Neural progenitor cell (in vitro differentiated cells): ENCODE measurements at regions not wholly inside any gene's neighbourhood (a gene's known extent, or its start where the extent isn't known, plus 50 kb on each side); places are given as distances from the start of the nearest gene placed in this dataset.

Experiments used
- DNase-seq: peaks from one replicate; pipeline ENCODE4 v3.0.0-alpha.2; 2016; ENCODE audit warnings: low spot score
- H2AFZ ChIP-seq: fragments of 200-600 bp; sonication (generic); replicated peaks from 2 replicates; pipeline ENCODE4 v1.6.1; 2016; ENCODE audit warnings: antibody characterized with exemption
- H3F3A ChIP-seq: fragments of 200-600 bp; sonication (generic); 2 replicates; pipeline ENCODE4 v1.6.1; 2016; ENCODE audit warnings: antibody characterized with exemption, low read depth
- H3K27ac ChIP-seq: fragments of 200-600 bp; sonication (generic); 2 replicates; pipeline ENCODE4 v1.5.1; 2016; ENCODE audit warnings: mild to moderate bottlenecking
- H3K27me3 ChIP-seq: fragments of 200-600 bp; sonication (generic); 2 replicates; pipeline ENCODE4 v1.6.1; 2016; ENCODE audit warnings: mild to moderate bottlenecking, moderate library complexity
- H3K36me3 ChIP-seq: fragments of 200-600 bp; sonication (generic); 2 replicates; pipeline ENCODE4 v1.5.1; 2016
- H3K4me1 ChIP-seq: fragments of 200-600 bp; sonication (generic); 2 replicates; pipeline ENCODE4 v1.6.1; 2016; ENCODE audit warnings: mixed run types
- H3K4me2 ChIP-seq: fragments of 200-600 bp; sonication (generic); 2 replicates; pipeline ENCODE4 v1.6.1; 2016
- H3K4me3 ChIP-seq: fragments of 200-600 bp; sonication (generic); 2 replicates; pipeline ENCODE4 v1.5.1; 2016
- H3K79me2 ChIP-seq: fragments of 200-600 bp; sonication (generic); 2 replicates; pipeline ENCODE4 v1.6.1; 2016; ENCODE audit warnings: low read depth
- H3K9ac ChIP-seq: fragments of 200-600 bp; sonication (generic); 2 replicates; pipeline ENCODE4 v1.6.1; 2016
- H3K9me3 ChIP-seq: fragments of 200-600 bp; sonication (generic); 2 replicates; pipeline ENCODE4 v1.5.1; 2016; ENCODE audit warnings: low read depth
- H4K20me1 ChIP-seq: fragments of 200-600 bp; sonication (generic); 2 replicates; pipeline ENCODE4 v1.6.1; 2016; ENCODE audit warnings: low read depth
- H3K27ac Mint-ChIP-seq: 3 replicates; pipeline ENCODE4 v1.8.0; 2021; ENCODE audit warnings: mixed read lengths
- H3K27me3 Mint-ChIP-seq: 2 replicates; pipeline ENCODE4 v1.8.0; 2022; ENCODE audit warnings: low read depth, mild to moderate bottlenecking, inconsistent platforms, moderate library complexity, mixed read lengths; ENCODE audit not compliant: insufficient read depth
- H3K36me3 Mint-ChIP-seq: 3 replicates; pipeline ENCODE4 v1.8.0; 2021; ENCODE audit warnings: mixed read lengths
- H3K4me1 Mint-ChIP-seq: 3 replicates; pipeline ENCODE4 v1.8.0; 2021; ENCODE audit warnings: mixed read lengths
- H3K4me3 Mint-ChIP-seq: 3 replicates; pipeline ENCODE4 v1.8.0; 2021; ENCODE audit warnings: mild to moderate bottlenecking, moderate library complexity, mixed read lengths
- H3K9me3 Mint-ChIP-seq: 3 replicates; pipeline ENCODE4 v1.8.0; 2020; ENCODE audit warnings: mixed read lengths
- EZH2 ChIP-seq: fragments of 200-600 bp; sonication (generic); IDR thresholded peaks from 2 replicates; pipeline ENCODE4 v1.6.1; 2017; ENCODE audit warnings: antibody characterized with exemption, mild to moderate bottlenecking, moderate library complexity
- EZH2phosphoT487 ChIP-seq: fragments of 200-600 bp; sonication (generic); IDR thresholded peaks from 2 replicates; pipeline ENCODE4 v1.6.1; 2017; ENCODE audit warnings: antibody characterized with exemption
- TF ChIP-seq, protein P1 (sequence below): fragments of 200-600 bp; sonication (generic); IDR thresholded peaks from 2 replicates; pipeline ENCODE4 v1.5.1; 2017; ENCODE audit warnings: antibody characterized with exemption, mild to moderate bottlenecking

GRCh38 chr7:17211307-17211836, 87.1 kb upstream of the AHR start:
- peaks cover 3% of the 10 kb centered on the region for H3K27me3 Mint-ChIP-seq
- Histone ChIP-seq H3K36me3 (no peaks in the 10 kb centered on the region), H3K27me3 (no peaks in the 10 kb centered on the region), H3K27ac (no peak overlapping the region), H3K9me3 (no peaks in the 10 kb centered on the region), H2AFZ (no peak overlapping the region), H4K20me1 (no peaks in the 10 kb centered on the region), H3K4me3 (no peak overlapping the region), H3F3A (no peaks in the 10 kb centered on the region), H3K9ac (no peak overlapping the region), H3K4me2 (no peak overlapping the region), H3K79me2 (no peaks in the 10 kb centered on the region), H3K4me1 (no peaks in the 10 kb centered on the region)
- H3K27ac Mint-ChIP-seq = no peak overlapping the region
- peaks cover 10% of the 10 kb centered on the region for H3K9me3 Mint-ChIP-seq
- no peak for DNase-seq
- no peaks in the 10 kb centered on the region for H3K4me1 Mint-ChIP-seq
- no peak overlapping the region for H3K4me3 Mint-ChIP-seq
- TF ChIP-seq EZH2 (no peak), EZH2phosphoT487 (no peak)
- TF ChIP-seq, protein P1, sequence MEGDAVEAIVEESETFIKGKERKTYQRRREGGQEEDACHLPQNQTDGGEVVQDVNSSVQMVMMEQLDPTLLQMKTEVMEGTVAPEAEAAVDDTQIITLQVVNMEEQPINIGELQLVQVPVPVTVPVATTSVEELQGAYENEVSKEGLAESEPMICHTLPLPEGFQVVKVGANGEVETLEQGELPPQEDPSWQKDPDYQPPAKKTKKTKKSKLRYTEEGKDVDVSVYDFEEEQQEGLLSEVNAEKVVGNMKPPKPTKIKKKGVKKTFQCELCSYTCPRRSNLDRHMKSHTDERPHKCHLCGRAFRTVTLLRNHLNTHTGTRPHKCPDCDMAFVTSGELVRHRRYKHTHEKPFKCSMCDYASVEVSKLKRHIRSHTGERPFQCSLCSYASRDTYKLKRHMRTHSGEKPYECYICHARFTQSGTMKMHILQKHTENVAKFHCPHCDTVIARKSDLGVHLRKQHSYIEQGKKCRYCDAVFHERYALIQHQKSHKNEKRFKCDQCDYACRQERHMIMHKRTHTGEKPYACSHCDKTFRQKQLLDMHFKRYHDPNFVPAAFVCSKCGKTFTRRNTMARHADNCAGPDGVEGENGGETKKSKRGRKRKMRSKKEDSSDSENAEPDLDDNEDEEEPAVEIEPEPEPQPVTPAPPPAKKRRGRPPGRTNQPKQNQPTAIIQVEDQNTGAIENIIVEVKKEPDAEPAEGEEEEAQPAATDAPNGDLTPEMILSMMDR = no peak
- H3K36me3 Mint-ChIP-seq = peaks cover 5% of the 10 kb centered on the region

DNA sequence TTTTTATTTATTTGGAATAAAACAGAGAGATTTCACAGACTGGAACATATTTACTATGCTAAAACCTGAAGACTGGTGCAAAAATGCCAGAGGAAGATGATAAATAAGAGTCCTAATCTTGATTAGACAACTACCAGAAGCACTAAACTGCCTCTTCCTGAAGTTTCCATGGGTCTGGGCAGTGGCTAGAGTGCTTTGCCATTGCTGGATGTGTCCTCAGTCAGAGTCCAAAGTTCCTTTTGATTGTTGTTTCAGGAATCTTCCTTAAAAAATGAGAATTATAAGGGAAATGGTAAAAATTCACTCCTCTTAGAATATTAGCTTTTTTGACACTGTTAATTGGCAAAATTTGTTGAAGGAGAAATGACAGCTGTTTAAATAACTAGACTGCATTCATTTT, 86.3 kb upstream of the AHR start:
- no peaks in the 10 kb centered on the region for H3K27me3 ChIP-seq
- peaks cover 10% of the 10 kb centered on the region for H3K9me3 Mint-ChIP-seq
- TF ChIP-seq, protein P1 = no peak
- no peak for TF ChIP-seq EZH2
- TF ChIP-seq EZH2phosphoT487 = no peak

DNA sequence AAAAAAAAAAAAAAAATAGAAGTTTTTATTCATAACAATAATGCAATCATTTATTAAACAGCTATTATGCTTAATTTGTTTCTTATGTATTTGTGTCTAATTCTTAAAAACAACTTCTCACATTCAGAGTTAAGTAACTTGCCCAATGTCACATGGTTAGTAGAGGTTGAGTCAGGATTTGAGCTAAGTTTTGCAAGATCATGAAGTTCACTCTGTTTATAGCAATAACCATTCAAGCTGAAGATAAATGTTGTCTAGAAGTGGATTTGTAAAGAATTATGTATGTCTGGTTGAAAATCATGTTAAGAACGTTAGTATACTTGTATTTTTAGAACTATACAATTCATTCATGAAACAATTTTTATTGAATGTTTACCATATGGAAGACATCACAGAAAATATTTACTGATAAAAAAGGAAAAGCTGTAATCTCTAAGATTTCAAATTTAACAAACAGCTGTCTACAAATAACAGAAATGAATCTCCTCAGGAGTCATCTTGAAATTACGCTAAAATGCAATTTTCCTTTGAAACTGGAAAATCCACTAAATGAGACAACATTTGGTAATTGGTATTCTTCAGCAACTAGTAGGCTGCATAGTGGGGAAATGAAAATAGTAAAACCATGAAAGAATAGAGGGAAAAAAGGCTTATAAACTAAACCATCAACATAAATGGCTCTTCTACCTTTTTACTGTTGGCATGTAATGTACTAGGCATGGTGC, 70.5 kb upstream of the AHR start:
- H3K27me3 Mint-ChIP-seq = no peaks in the 10 kb centered on the region

More for the DNA sequence above, 86.3 kb upstream of the AHR start:
- Mint-ChIP-seq H3K4me1 (no peaks in the 10 kb centered on the region), H3K4me3 (no peak overlapping the region), H3K27ac (no peak overlapping the region), H3K36me3 (peaks cover 5% of the 10 kb centered on the region), H3K27me3 (peaks cover 3% of the 10 kb centered on the region)
- no peaks in the 10 kb centered on the region for H3K36me3 ChIP-seq
- H4K20me1 ChIP-seq = no peaks in the 10 kb centered on the region
- H3F3A ChIP-seq = no peaks in the 10 kb centered on the region
- no peak overlapping the region for H3K4me3 ChIP-seq
- H3K9me3 ChIP-seq = no peaks in the 10 kb centered on the region
- no peak for DNase-seq
- H3K79me2 ChIP-seq = no peaks in the 10 kb centered on the region
- no peak overlapping the region for H3K27ac ChIP-seq
- no peaks in the 10 kb centered on the region for H3K4me1 ChIP-seq
- no peak overlapping the region for H3K4me2 ChIP-seq
- no peak overlapping the region for H2AFZ ChIP-seq
- H3K9ac ChIP-seq = no peak overlapping the region

More for the DNA sequence above, 70.5 kb upstream of the AHR start:
- Histone ChIP-seq H2AFZ (no peak overlapping the region), H3K79me2 (no peaks in the 10 kb centered on the region), H3K9me3 (no peaks in the 10 kb centered on the region), H3K27me3 (no peaks in the 10 kb centered on the region), H3K4me2 (no peak overlapping the region), H3K36me3 (no peaks in the 10 kb centered on the region), H3K4me3 (no peak overlapping the region), H3K9ac (no peak overlapping the region), H3K4me1 (no peaks in the 10 kb centered on the region), H3F3A (no peaks in the 10 kb centered on the region), H3K27ac (no peak overlapping the region), H4K20me1 (no peaks in the 10 kb centered on the region)
- no peaks in the 10 kb centered on the region for H3K36me3 Mint-ChIP-seq
- no peaks in the 10 kb centered on the region for H3K4me1 Mint-ChIP-seq
- no peak for DNase-seq
- TF ChIP-seq EZH2 (no peak), EZH2phosphoT487 (no peak)
- TF ChIP-seq, protein P1 = no peak
- no peaks in the 10 kb centered on the region for H3K9me3 Mint-ChIP-seq
- no peak overlapping the region for H3K27ac Mint-ChIP-seq
- no peak overlapping the region for H3K4me3 Mint-ChIP-seq
